Transverse colon (tissue), 4 donors: ENCODE measurements at regions not wholly inside any gene's neighbourhood (a gene's known extent, or its start where the extent isn't known, plus 50 kb on each side); places are given as distances from the start of the nearest gene placed in this dataset.

Experiments
- DNase-seq: peaks from one replicate; pipeline ENCODE4 v3.0.0-alpha.2; 2019
- H3K27ac ChIP-seq, 4 donors: fragments of 200-600 bp; sonication (generic); 2 replicates each; pipeline ENCODE4 v1.5.1; 2016 to 2018; ENCODE audit warnings: inconsistent platforms in 4 of 4
- H3K27me3 ChIP-seq: fragments of 200-600 bp; sonication (generic); 2 replicates; pipeline ENCODE4 v1.5.1; 2017; ENCODE audit warnings: inconsistent platforms
- H3K36me3 ChIP-seq, 4 donors: fragments of 200-600 bp; sonication (generic); 2 replicates each; pipeline ENCODE4 v1.5.1; 2017 to 2019; ENCODE audit warnings: inconsistent platforms in 4 of 4
- H3K4me1 ChIP-seq, 4 donors: fragments of 200-600 bp; sonication (generic); 2 replicates each; pipeline ENCODE4 v1.5.1; 2017 to 2020; ENCODE audit warnings: inconsistent platforms in 4 of 4
- H3K4me3 ChIP-seq, 4 donors: fragments of 200-600 bp; sonication (generic); 1 replicate in 1 of 4; 2 replicates in 3 of 4; pipeline versions ENCODE4 v1.5.1 to v1.6.1; 2017 to 2019; ENCODE audit warnings: inconsistent platforms in 4 of 4
- H3K9me3 ChIP-seq, 2 donors: fragments of 200-600 bp; sonication (generic); 2 replicates each; pipeline ENCODE4 v1.5.1; 2017 to 2019; ENCODE audit warnings: inconsistent platforms in 2 of 2
- EP300 ChIP-seq: sonication (generic); formaldehyde crosslinking; IDR thresholded peaks from one replicate; pipeline ENCODE4 v1.6.1; 2017; ENCODE audit warnings: antibody characterized with exemption, low read depth
- POLR2A ChIP-seq: fragments of 450-650 bp; IDR thresholded peaks from one replicate; pipeline ENCODE4 v1.6.1; 2016; ENCODE audit warnings: antibody characterized with exemption, mild to moderate bottlenecking, moderate library complexity
- POLR2AphosphoS5 ChIP-seq, 3 donors: sonication (generic); formaldehyde crosslinking; IDR thresholded peaks; one replicate each; pipeline ENCODE4 v1.6.1; 2016; ENCODE audit warnings: antibody characterized with exemption in 3 of 3
- whole genome bisulfite sequencing, 2 donors: methylation state at CpG; one replicate each; pipeline ENCODE4 v1.1.5; 2018; ENCODE audit warnings: low coverage in 1 of 2; 5-methylcytosine and 5-hydroxymethylcytosine counted together
- in situ Hi-C, 4 donors: fragments of 200-750 bp; cut with MboI; loops; one replicate each; pipeline versions ENCODE4 v1.15.0 to v1.15.1; 2017; ENCODE audit warnings: low sequenced_read_pairs in 3 of 4, low pct_ligation_motif_present in 1 of 4, low pct_unique_long_range_greater_than_20kb in 1 of 4
- intact Hi-C: fragments of 100-400 bp; cut with DNase I; formaldehyde crosslinking; loops from one replicate; pipeline ENCODE4 v1.15.1; 2023; ENCODE audit warnings: low total_unique reads
- TF ChIP-seq, protein P1 (sequence below), 5 experiments: fragments of 200-600 bp in 3 of 5; fragments of 450-650 bp in 2 of 5; sonication (generic) in 3 of 5; IDR thresholded peaks; 1 replicate in 2 of 5; 2 replicates in 3 of 5; pipeline ENCODE4 v1.5.1; 2016 to 2017; ENCODE audit warnings: antibody characterized with exemption in 5 of 5, inconsistent platforms in 3 of 5, mild to moderate bottlenecking in 2 of 5, moderate library complexity in 1 of 5

DNA sequence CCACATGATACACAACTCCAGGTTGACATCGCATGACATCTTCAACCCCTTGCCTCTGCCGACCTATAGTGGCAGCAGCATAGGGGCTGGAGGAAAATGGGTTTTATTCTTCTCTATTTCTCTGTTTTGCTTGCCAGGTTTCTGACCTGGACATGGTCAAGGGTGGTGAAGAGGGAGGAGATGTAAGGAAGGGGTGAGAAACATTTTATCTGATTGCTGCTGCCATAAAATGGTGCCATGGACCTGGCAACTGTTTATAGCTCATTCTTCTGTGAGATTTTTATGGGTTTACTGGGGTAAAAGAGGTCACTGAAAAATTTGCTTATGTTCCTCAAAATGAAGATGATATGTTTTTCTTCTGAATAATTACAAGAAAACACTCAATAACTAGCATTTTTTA lies 266.7 kb upstream of the FOXQ1 start:
- intact Hi-C loops, result no loop called here
- H3K27me3 ChIP-seq, result no peaks in the 10 kb centered on the region
- in situ Hi-C loops, result no loop called here
- H3K4me3 ChIP-seq, result no peak overlapping the region
- no peaks in the 10 kb centered on the region for H3K9me3 ChIP-seq
- TF ChIP-seq POLR2AphosphoS5 (IDR thresholded peaks at IDR 0.05), result no peak
- TF ChIP-seq, protein P1, sequence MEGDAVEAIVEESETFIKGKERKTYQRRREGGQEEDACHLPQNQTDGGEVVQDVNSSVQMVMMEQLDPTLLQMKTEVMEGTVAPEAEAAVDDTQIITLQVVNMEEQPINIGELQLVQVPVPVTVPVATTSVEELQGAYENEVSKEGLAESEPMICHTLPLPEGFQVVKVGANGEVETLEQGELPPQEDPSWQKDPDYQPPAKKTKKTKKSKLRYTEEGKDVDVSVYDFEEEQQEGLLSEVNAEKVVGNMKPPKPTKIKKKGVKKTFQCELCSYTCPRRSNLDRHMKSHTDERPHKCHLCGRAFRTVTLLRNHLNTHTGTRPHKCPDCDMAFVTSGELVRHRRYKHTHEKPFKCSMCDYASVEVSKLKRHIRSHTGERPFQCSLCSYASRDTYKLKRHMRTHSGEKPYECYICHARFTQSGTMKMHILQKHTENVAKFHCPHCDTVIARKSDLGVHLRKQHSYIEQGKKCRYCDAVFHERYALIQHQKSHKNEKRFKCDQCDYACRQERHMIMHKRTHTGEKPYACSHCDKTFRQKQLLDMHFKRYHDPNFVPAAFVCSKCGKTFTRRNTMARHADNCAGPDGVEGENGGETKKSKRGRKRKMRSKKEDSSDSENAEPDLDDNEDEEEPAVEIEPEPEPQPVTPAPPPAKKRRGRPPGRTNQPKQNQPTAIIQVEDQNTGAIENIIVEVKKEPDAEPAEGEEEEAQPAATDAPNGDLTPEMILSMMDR (IDR thresholded peaks at IDR 0.05), result no peak
- no peak for TF ChIP-seq EP300
- no peak for TF ChIP-seq POLR2A
- H3K36me3 ChIP-seq, result no peaks in the 10 kb centered on the region
- WGBS, 2 donors, result 70 to 100% methylated on average over 1 to 2 of the region's 2 CpGs
- no peak for DNase-seq
- H3K27ac ChIP-seq, result peak overlapping the region in 2 of 4 donors; percentile 9 to 24
- peaks cover 0 to 20% (median 8%) of the 10 kb centered on the region in 4 donors for H3K4me1 ChIP-seq

DNA sequence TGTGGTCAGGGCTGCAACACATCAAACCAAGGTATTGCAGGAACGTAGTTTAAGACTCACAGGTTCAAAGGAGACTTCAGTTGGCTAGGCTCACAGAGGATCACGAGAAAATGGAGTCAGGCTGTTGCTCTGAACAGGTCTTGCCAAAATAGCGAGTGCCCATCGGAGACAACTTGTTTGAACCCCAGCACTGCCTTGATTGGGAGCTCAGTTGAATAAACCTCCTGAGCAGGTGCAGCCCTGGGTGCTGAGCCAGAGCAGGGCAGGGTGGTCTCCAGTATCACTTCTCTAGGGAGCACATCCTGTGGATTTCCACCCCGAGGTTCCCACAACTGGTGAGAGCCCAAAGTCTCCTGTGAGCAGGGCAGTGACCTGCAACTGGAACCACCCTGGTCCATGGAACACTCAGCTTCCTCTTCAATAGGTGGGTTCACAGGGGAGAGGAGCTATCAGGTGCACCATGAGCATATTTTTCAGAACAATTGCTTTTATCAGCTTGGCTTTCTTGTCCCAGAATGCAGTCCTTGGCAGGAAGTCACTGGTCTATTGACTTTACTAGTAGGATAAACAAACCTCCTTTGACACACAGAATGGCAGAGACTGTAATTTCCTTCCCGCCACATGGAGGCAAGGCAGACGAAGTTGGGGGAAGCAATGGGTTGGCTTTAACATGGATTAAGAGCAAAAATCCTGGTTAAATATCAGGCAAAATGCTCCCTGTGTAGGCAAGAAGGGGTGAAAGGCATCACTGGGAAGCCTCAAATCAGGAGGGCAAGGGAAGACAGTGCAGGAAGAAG lies 267.7 kb upstream of the FOXQ1 start:
- Histone ChIP-seq H3K9me3 (no peaks in the 10 kb centered on the region), H3K4me1 (peaks cover 0 to 20% (median 12%) of the 10 kb centered on the region in 4 donors), H3K4me3 (no peak overlapping the region), H3K27me3 (no peaks in the 10 kb centered on the region), H3K27ac (peak overlapping the region in 2 of 4 donors; percentile 9 to 24), H3K36me3 (no peaks in the 10 kb centered on the region)
- 67 to 71% methylated on average over 1 to 7 of the region's 7 CpGs for WGBS, 2 donors
- TF ChIP-seq POLR2AphosphoS5 (IDR thresholded peaks at IDR 0.05), result no peak
- no peak for TF ChIP-seq POLR2A
- TF ChIP-seq, protein P1 (IDR thresholded peaks at IDR 0.05), result peak in 2 of 5 experiments; percentile 25 to 53
- no peak for TF ChIP-seq EP300
- peak; percentile 32 for DNase-seq
- in situ Hi-C loops (no loop called here), intact Hi-C loops (no loop called here)

DNA sequence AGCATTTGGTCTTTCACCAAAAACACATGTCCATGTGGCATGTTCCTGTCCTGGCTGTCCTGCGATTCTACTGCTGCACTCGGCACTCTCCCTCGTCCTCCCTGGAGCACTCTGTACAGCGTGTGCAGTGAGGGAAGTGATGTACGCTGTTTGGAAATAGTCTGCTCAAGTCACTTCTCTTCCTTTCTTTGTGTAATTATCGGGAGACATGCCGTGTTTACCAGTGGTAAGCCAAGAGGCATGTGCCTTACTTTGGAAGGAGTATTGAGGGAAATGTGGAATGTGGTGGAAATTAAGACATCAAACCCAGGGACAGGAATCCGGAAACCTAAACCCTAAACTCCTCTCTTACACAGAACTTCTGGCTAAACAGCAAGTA lies 268.5 kb upstream of the FOXQ1 start:
- intact Hi-C loops (no loop called here), in situ Hi-C loops (no loop called here)
- H3K27ac ChIP-seq, result peak overlapping the region in 1 of 4 donors; percentile 24
- no peaks in the 10 kb centered on the region for H3K27me3 ChIP-seq
- TF ChIP-seq, protein P1 (IDR thresholded peaks at IDR 0.05), result no peak
- TF ChIP-seq EP300 (no peak), POLR2AphosphoS5 (IDR thresholded peaks at IDR 0.05) (no peak), POLR2A (no peak)
- DNase-seq, result no peak
- H3K4me1 ChIP-seq, result peaks cover 0 to 20% (median 12%) of the 10 kb centered on the region in 4 donors
- H3K36me3 ChIP-seq, result no peaks in the 10 kb centered on the region
- no peak overlapping the region for H3K4me3 ChIP-seq
- no peaks in the 10 kb centered on the region for H3K9me3 ChIP-seq
- WGBS, 2 donors, result 78 to 88% methylated on average over 5 to 8 of the region's 8 CpGs

DNA sequence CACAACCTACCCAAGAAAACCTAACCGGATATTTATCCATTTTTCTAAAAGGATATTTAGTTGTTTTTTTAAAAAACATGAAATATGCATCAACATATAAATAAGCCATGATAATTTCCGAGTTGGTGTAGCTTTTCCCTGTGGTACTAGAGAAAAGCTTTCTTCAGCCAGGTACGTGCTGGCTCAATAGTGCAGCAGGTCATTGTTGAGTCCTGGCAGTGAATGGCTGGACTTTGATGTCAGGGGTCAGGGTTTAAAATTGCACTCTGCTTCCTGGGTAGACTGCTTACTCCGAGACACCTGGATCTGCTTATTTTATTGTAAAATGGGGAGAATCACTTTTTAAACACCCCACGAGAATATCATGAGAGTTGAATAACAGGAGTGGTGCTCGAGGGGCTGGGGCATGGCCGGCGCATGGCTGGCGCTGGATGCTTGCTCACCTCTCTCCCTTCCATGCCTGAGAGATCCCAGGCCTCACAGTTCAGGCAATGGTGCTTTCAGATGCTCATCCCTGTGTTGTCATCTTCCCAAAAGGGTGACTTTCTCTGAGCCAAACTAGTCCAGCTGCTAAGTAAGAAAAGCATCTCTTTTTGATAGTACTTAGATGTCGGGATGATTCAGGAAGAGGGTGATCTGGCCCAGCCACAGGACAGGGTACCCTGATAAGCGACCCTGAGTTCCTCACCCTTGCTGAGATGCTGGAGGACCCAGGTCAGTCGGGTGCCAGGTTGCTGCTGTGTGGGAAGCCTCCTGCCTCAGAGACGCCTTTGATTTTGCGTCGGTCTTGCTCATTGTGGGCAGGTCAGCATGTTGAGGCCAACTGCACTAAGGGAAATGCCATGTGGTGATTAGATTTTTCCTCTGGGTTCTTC lies 269.1 kb upstream of the FOXQ1 start:
- in situ Hi-C loops, result no loop called here
- WGBS, 2 donors, result 88 to 89% methylated on average over 3 to 15 of the region's 15 CpGs
- Histone ChIP-seq H3K4me3 (no peak overlapping the region), H3K27ac (no peak overlapping the region), H3K4me1 (peaks cover 0 to 20% (median 11%) of the 10 kb centered on the region in 4 donors), H3K36me3 (no peaks in the 10 kb centered on the region), H3K9me3 (no peaks in the 10 kb centered on the region), H3K27me3 (no peaks in the 10 kb centered on the region)
- no peak for TF ChIP-seq POLR2AphosphoS5 (IDR thresholded peaks at IDR 0.05)
- intact Hi-C loops, result no loop called here
- DNase-seq, result no peak
